C4-2B (cell line): ENCODE measurements at regions not wholly inside any gene's neighbourhood (a gene's known extent, or its start where the extent isn't known, plus 50 kb on each side); places are given as distances from the start of the nearest gene placed in this dataset.

Source experiments
- CTCF ChIP-seq: fragments of 450-650 bp; conservative IDR thresholded peaks from 2 replicates; pipeline ENCODE4 v1.5.1; 2017; ENCODE audit warnings: mild to moderate bottlenecking
- ZFX ChIP-seq: fragments of 450-650 bp; IDR thresholded peaks from 2 replicates; pipeline ENCODE4 v1.6.1; 2017

GRCh38 chr13:46498650-46499049 lies 54.3 kb upstream of the LRCH1 start:
- no peak for TF ChIP-seq CTCF
- TF ChIP-seq ZFX, result no peak
